ENCODE measurements at regions not wholly inside any gene's neighbourhood (a gene's known extent, or its start where the extent isn't known, plus 50 kb on each side); places are given as distances from the start of the nearest gene placed in this dataset.

- Histone ChIP-seq H3K27ac (ENCODE audit: low read length) (no peak overlapping the region), H3K4me3 (ENCODE audit: low read depth in 2 of 2, low read length in 2 of 2) (no peak overlapping the region), H3K9me3 (ENCODE audit: control insufficient read depth, insufficient read depth, low read depth, low read length) (no peaks in the 10 kb centered on the region), H3K36me3 (ENCODE audit: control insufficient read depth, insufficient read depth, low read length) (no peaks in the 10 kb centered on the region), H3K27me3 (ENCODE audit: control insufficient read depth, insufficient read depth, low read length) (peaks cover 5% of the 10 kb centered on the region; the same call in 1 of the 2 replicates), H3K4me1 (ENCODE audit: control insufficient read depth, insufficient read depth, low read length) (no peaks in the 10 kb centered on the region)
- ATAC-seq (no peak), DNase-seq (ENCODE audit: low read depth, low spot score) (no peak)
- no peak for TF ChIP-seq SIN3A (IDR thresholded peaks at IDR 0.05; ENCODE audit: borderline replicate concordance, insufficient read depth, low read depth, low read length)
- TF ChIP-seq POLR2AphosphoS5 (IDR thresholded peaks at IDR 0.05; ENCODE audit: low read depth, low read length) = no peak
- ChIA-PET POLR2A (no interaction called here), CTCF (no interaction called here)
- intact Hi-C loops (cut with micrococcal nuclease; ENCODE audit: unreplicated experiment) = no loop called here
- in situ Hi-C loops (cut with HindIII; ENCODE audit: low pct_unique_long_range_greater_than_20kb, low sequenced_read_pairs) = no loop called here
- no TSS peak for BruUV-seq (replicated peaks)
These were observed 79.7 kb upstream of the SYNDIG1 start for GRCh38 chr20:24389686-24390085.

- ChIA-PET POLR2A (no interaction called here), CTCF (no interaction called here)
- TF ChIP-seq TCF7L2 (IDR thresholded peaks at IDR 0.05; ENCODE audit: low read depth, low read length) (no peak), POLR2AphosphoS5 (IDR thresholded peaks at IDR 0.05; ENCODE audit: low read depth, low read length) (no peak), SIN3A (IDR thresholded peaks at IDR 0.05; ENCODE audit: borderline replicate concordance, insufficient read depth, low read depth, low read length) (no peak)
- ATAC-seq = no peak
- intact Hi-C loops (cut with micrococcal nuclease; ENCODE audit: unreplicated experiment) = no loop called here
- BruUV-seq (replicated peaks) = no TSS peak
- Histone ChIP-seq H3K4me1 (ENCODE audit: control insufficient read depth, insufficient read depth, low read length) (no peaks in the 10 kb centered on the region), H3K27me3 (ENCODE audit: control insufficient read depth, insufficient read depth, low read length) (no peaks in the 10 kb centered on the region; the same call in 1 of the 2 replicates), H3K27ac (ENCODE audit: low read length) (no peak overlapping the region), H3K4me3 (ENCODE audit: low read depth in 2 of 2, low read length in 2 of 2) (no peak overlapping the region), H3K9me3 (ENCODE audit: control insufficient read depth, insufficient read depth, low read depth, low read length) (no peaks in the 10 kb centered on the region), H3K36me3 (ENCODE audit: control insufficient read depth, insufficient read depth, low read length) (no peaks in the 10 kb centered on the region)
- in situ Hi-C loops (cut with HindIII; ENCODE audit: low pct_unique_long_range_greater_than_20kb, low sequenced_read_pairs) = no loop called here
- DNase-seq (ENCODE audit: low read depth, low spot score) = no peak
These were observed 80.5 kb upstream of the SYNDIG1 start for GRCh38 chr20:24388828-24389380.

GRCh38 chr20:24385547-24385946, 83.9 kb upstream of the SYNDIG1 start:
- no TSS peak for BruUV-seq (replicated peaks)
- no peak for ATAC-seq
- in situ Hi-C loops (cut with HindIII; ENCODE audit: low pct_unique_long_range_greater_than_20kb, low sequenced_read_pairs) = no loop called here

More at GRCh38 chr20:24385547-24385946, 83.9 kb upstream of the SYNDIG1 start:
- POLR2A ChIA-PET = no interaction called here
- Histone ChIP-seq H3K4me1 (ENCODE audit: control insufficient read depth, insufficient read depth, low read length) (no peaks in the 10 kb centered on the region), H3K27me3 (ENCODE audit: control insufficient read depth, insufficient read depth, low read length) (no peaks in the 10 kb centered on the region; the same call in 1 of the 2 replicates), H3K9me3 (ENCODE audit: control insufficient read depth, insufficient read depth, low read depth, low read length) (no peaks in the 10 kb centered on the region), H3K36me3 (ENCODE audit: control insufficient read depth, insufficient read depth, low read length) (no peaks in the 10 kb centered on the region), H3K4me3 (ENCODE audit: low read depth in 2 of 2, low read length in 2 of 2) (no peak overlapping the region), H3K27ac (ENCODE audit: low read length) (no peak overlapping the region)
- intact Hi-C loops (cut with micrococcal nuclease; ENCODE audit: unreplicated experiment) = no loop called here
- no peak for DNase-seq (ENCODE audit: low read depth, low spot score)
- CTCF ChIA-PET = no interaction called here
- TF ChIP-seq CTCF (IDR thresholded peaks at IDR 0.05) = no peak
- no peak for TF ChIP-seq SIN3A (IDR thresholded peaks at IDR 0.05; ENCODE audit: borderline replicate concordance, insufficient read depth, low read depth, low read length)
- TF ChIP-seq REST (IDR thresholded peaks at IDR 0.05; ENCODE audit: insufficient read depth in 1 of 2, low read depth in 2 of 2, low read length in 1 of 2) = no peak
- no peak for TF ChIP-seq POLR2AphosphoS5 (IDR thresholded peaks at IDR 0.05; ENCODE audit: low read depth, low read length)
